WTC11 (cell line): ENCODE measurements at regions not wholly inside any gene's neighbourhood (a gene's known extent, or its start where the extent isn't known, plus 50 kb on each side); places are given as distances from the start of the nearest gene placed in this dataset.
"Not testable (repeated sequence)": the region's sequence is repeated elsewhere in the genome, so short reads cannot be mapped to it uniquely, and the experiment has no call there.

Experiments used
- ATAC-seq: fragments of 200-7000 bp; cut with Tn5 transposase; 2 replicates; pipeline ENCODE4 v1.10.0; 2021; ENCODE audit warnings: mild to moderate bottlenecking, moderate library complexity
- CTCF ChIA-PET: fragments of 300-600 bp; sonication (Branson Sonifier 250); formaldehyde crosslinking; loops from one replicate; lab custom pipeline; 2021; ENCODE audit warnings: antibody characterized with exemption; lab: Charles Lee
- POLR2A ChIA-PET: fragments of 350-600 bp; sonication (Branson Sonifier 250); formaldehyde crosslinking; loops from one replicate; lab custom pipeline; 2021; ENCODE audit warnings: antibody characterized with exemption; lab: Charles Lee
- DNase-seq: peaks from one replicate; pipeline ENCODE4 v3.0.0; 2021; ENCODE audit warnings: low spot score
- H3K27ac Mint-ChIP-seq: 2 replicates; pipeline ENCODE4 v1.8.0; 2021; ENCODE audit warnings: mixed read lengths
- H3K27me3 Mint-ChIP-seq: 2 replicates; pipeline ENCODE4 v1.8.0; 2021; ENCODE audit warnings: low read depth, mild to moderate bottlenecking, moderate library complexity, mixed read lengths
- H3K36me3 Mint-ChIP-seq: 2 replicates; pipeline ENCODE4 v1.8.0; 2021; ENCODE audit warnings: mixed read lengths
- H3K4me1 Mint-ChIP-seq: 2 replicates; pipeline ENCODE4 v1.8.0; 2022; ENCODE audit warnings: mixed read lengths
- H3K4me3 Mint-ChIP-seq: 2 replicates; pipeline ENCODE4 v1.8.0; 2021; ENCODE audit warnings: mild to moderate bottlenecking, moderate library complexity, mixed read lengths
- H3K9me3 Mint-ChIP-seq: 2 replicates; pipeline ENCODE4 v1.8.0; 2021; ENCODE audit warnings: mixed read lengths
- CREB1 ChIP-seq: sonication (generic); formaldehyde crosslinking; IDR thresholded peaks from 2 replicates; pipeline ENCODE4 v1.8.0; 2023; ENCODE audit warnings: mild to moderate bottlenecking, missing genetic modification reagents
- E2F4 ChIP-seq: sonication (generic); formaldehyde crosslinking; IDR thresholded peaks from 2 replicates; pipeline ENCODE4 v1.8.1; 2022; ENCODE audit warnings: low read depth, mild to moderate bottlenecking, moderate library complexity, missing genetic modification reagents, borderline replicate concordance
- ESRRA ChIP-seq: sonication (generic); formaldehyde crosslinking; IDR thresholded peaks from 2 replicates; pipeline ENCODE4 v1.8.1; 2022; ENCODE audit warnings: mild to moderate bottlenecking, missing genetic modification reagents, borderline replicate concordance
- FOXK1 ChIP-seq: sonication (generic); formaldehyde crosslinking; IDR thresholded peaks from 2 replicates; pipeline ENCODE4 v1.8.0; 2022; ENCODE audit warnings: mild to moderate bottlenecking, moderate library complexity, missing genetic modification reagents
- FOXP4 ChIP-seq: sonication (generic); formaldehyde crosslinking; IDR thresholded peaks from 2 replicates; pipeline ENCODE4 v1.8.0; 2022; ENCODE audit warnings: mild to moderate bottlenecking, missing genetic modification reagents
- KAT7 ChIP-seq: sonication (generic); formaldehyde crosslinking; IDR thresholded peaks from 2 replicates; pipeline ENCODE4 v1.8.1; 2023; ENCODE audit warnings: missing genetic modification reagents, mild to moderate bottlenecking, borderline replicate concordance
- NFYB ChIP-seq: sonication (generic); formaldehyde crosslinking; conservative IDR thresholded peaks from 2 replicates; pipeline ENCODE4 v1.8.0; 2022; ENCODE audit warnings: low read depth, missing genetic modification reagents
- NR1H2 ChIP-seq: sonication (generic); formaldehyde crosslinking; IDR thresholded peaks from 2 replicates; pipeline ENCODE4 v1.9.0; 2021; ENCODE audit warnings: mild to moderate bottlenecking, moderate library complexity, missing genetic modification reagents
- PREB ChIP-seq: sonication (generic); formaldehyde crosslinking; IDR thresholded peaks from 2 replicates; pipeline ENCODE4 v1.8.1; 2022; ENCODE audit warnings: mild to moderate bottlenecking, missing genetic modification reagents, moderate library complexity, borderline replicate concordance
- SOX15 ChIP-seq: fragments of 250-450 bp; sonication (Bioruptor Pico); IDR thresholded peaks from 2 replicates; pipeline ENCODE4 v1.9.0; 2021; ENCODE audit warnings: mild to moderate bottlenecking
- ZMAT4 ChIP-seq: fragments of 250-450 bp; sonication (Bioruptor Pico); IDR thresholded peaks from 2 replicates; pipeline ENCODE4 v1.9.0; 2021; ENCODE audit warnings: mild to moderate bottlenecking
- ZNF232 ChIP-seq: sonication (generic); formaldehyde crosslinking; IDR thresholded peaks from 2 replicates; pipeline ENCODE4 v1.8.0; 2022; ENCODE audit warnings: mild to moderate bottlenecking, missing genetic modification reagents
- ZNF317 ChIP-seq: sonication (generic); formaldehyde crosslinking; IDR thresholded peaks from 2 replicates; pipeline ENCODE4 v1.8.1; 2023; ENCODE audit warnings: low read depth, mild to moderate bottlenecking, moderate library complexity, missing genetic modification reagents, borderline replicate concordance
- ZNF416 ChIP-seq: fragments of 250-450 bp; sonication (Bioruptor Pico); IDR thresholded peaks from 2 replicates; pipeline ENCODE4 v1.9.0; 2021; ENCODE audit warnings: mild to moderate bottlenecking, inconsistent platforms
- ZNF532 ChIP-seq: fragments of 250-450 bp; sonication (Bioruptor Pico); IDR thresholded peaks from 2 replicates; pipeline ENCODE4 v1.9.0; 2021; ENCODE audit warnings: mild to moderate bottlenecking, borderline replicate concordance

GRCh38 chr10:63836666-63837442, 315.7 kb downstream of the REEP3 start (continued):
- TF ChIP-seq E2F4 (CRISPR knock-in tag) (no peak), ZNF232 (no peak)

GRCh38 chr10:63841761-63842160, 320.6 kb downstream of the REEP3 start:
- H3K4me1 Mint-ChIP-seq, result no peaks in the 10 kb centered on the region
- ATAC-seq, result no peak
- H3K9me3 Mint-ChIP-seq, result peaks cover 19% of the 10 kb centered on the region
- peaks cover 13% of the 10 kb centered on the region for H3K27me3 Mint-ChIP-seq
- H3K4me3 Mint-ChIP-seq, result no peak overlapping the region
- TF ChIP-seq ZNF416 (no peak), ZNF317 (no peak), FOXP4 (no peak), KAT7 (no peak), PREB (CRISPR knock-in tag) (no peak), NR1H2 (CRISPR knock-in tag) (no peak), NFYB (CRISPR knock-in tag) (no peak)
- peaks cover 7% of the 10 kb centered on the region for H3K36me3 Mint-ChIP-seq
- CTCF ChIA-PET, result no interaction called here
- DNase-seq, result no peak
- POLR2A ChIA-PET, result no interaction called here
- H3K27ac Mint-ChIP-seq, result no peak overlapping the region

GRCh38 chr10:63843107-63843506, 321.9 kb downstream of the REEP3 start:
- peaks cover 18% of the 10 kb centered on the region for H3K27me3 Mint-ChIP-seq
- ChIA-PET CTCF (interaction anchor here (1.6 kb wide), 1 partner anchor 23 kb away, joined by 4 read pairs; no protein-coding TSS in a partner anchor), POLR2A (interaction anchor here (0.5 kb wide), 1 partner anchor 40 kb away, joined by 3 read pairs; no protein-coding TSS in a partner anchor)
- no peak overlapping the region for H3K4me3 Mint-ChIP-seq
- ATAC-seq, result no peak
- H3K27ac Mint-ChIP-seq, result no peak overlapping the region
- TF ChIP-seq SOX15 (no peak), ZMAT4 (CRISPR knock-in tag) (no peak), ESRRA (CRISPR knock-in tag) (no peak), FOXK1 (CRISPR knock-in tag) (no peak), CREB1 (CRISPR knock-in tag) (no peak), ZNF532 (CRISPR knock-in tag) (no peak)
- TF ChIP-seq, all 79 proteins: peak for 0
- no peak for DNase-seq
- Mint-ChIP-seq H3K9me3 (peaks cover 32% of the 10 kb centered on the region), H3K4me1 (no peaks in the 10 kb centered on the region), H3K36me3 (peaks cover 20% of the 10 kb centered on the region)

GRCh38 chr10:63848871-63849270, 327.7 kb downstream of the REEP3 start:
- Mint-ChIP-seq H3K36me3 (peaks cover 40% of the 10 kb centered on the region), H3K4me1 (peaks cover 26% of the 10 kb centered on the region), H3K9me3 (peaks cover 53% of the 10 kb centered on the region)
- POLR2A ChIA-PET, ATAC-seq, H3K27me3 Mint-ChIP-seq, DNase-seq, H3K27ac Mint-ChIP-seq, H3K4me3 Mint-ChIP-seq: not testable (repeated sequence)
- CTCF ChIA-PET, result interaction anchor here (0.9 kb wide), 1 partner anchor 18 kb away, joined by 3 read pairs; no protein-coding TSS in a partner anchor
